ENCODE measurements at regions not wholly inside any gene's neighbourhood (a gene's known extent, or its start where the extent isn't known, plus 50 kb on each side); places are given as distances from the start of the nearest gene placed in this dataset.

DNA sequence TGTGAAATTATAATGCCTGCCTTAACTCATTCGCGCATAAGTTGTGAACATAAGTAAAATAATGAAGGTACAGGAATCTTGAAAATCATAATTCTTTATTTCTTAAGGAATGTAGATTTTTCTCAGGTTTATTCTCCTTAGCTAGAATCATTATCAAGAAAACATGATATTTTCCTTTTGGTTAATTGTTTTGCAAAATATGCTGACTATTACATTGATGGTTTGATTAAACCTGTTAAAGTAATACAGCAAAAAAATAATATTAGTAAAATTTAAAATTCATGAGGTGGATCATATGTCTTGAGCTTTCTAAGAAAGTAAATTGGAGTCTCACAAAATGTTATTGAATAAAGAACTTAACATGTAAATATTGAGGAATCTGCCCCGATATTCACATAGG is 178.7 kb upstream of the TRAM1L1 start:
- Histone ChIP-seq H2BK12ac (ENCODE audit: insufficient read length, low read depth, low read length) (no peak overlapping the region), H3K23me2 (ENCODE audit: insufficient read length, low read depth, low read length, poor library complexity, severe bottlenecking) (no peaks in the 10 kb centered on the region), H3K9me3 (ENCODE audit: control insufficient read depth, low read depth, low read length) (no peaks in the 10 kb centered on the region), H3K18ac (ENCODE audit: insufficient read length, low read depth, low read length) (no peak overlapping the region), H2BK20ac (ENCODE audit: low read depth, low read length, poor library complexity, severe bottlenecking) (no peak overlapping the region), H3K79me2 (ENCODE audit: insufficient read depth, low read length) (no peaks in the 10 kb centered on the region), H3K27me3 (ENCODE audit: insufficient read depth, low read length) (no peaks in the 10 kb centered on the region), H4K5ac (ENCODE audit: insufficient read length, low read depth, low read length) (no peak overlapping the region), H3K56ac (ENCODE audit: insufficient read length, low read depth, low read length) (no peak overlapping the region), H3K4me2 (ENCODE audit: insufficient read depth, insufficient read length, low read length) (no peak overlapping the region), H4K20me1 (ENCODE audit: control insufficient read depth, insufficient read depth, insufficient read length) (no peaks in the 10 kb centered on the region), H2BK15ac (ENCODE audit: low read depth, low read length) (no peak overlapping the region), H3K27ac (ENCODE audit: insufficient read length, low read depth, low read length) (no peak overlapping the region), H3K23ac (ENCODE audit: insufficient read length, low read depth, low read length) (no peak overlapping the region), H2AK5ac (ENCODE audit: insufficient read length, low read length) (no peak overlapping the region), H2BK5ac (ENCODE audit: insufficient read length, low read length) (no peak overlapping the region), H3K4me1 (ENCODE audit: insufficient read depth, low read length) (no peaks in the 10 kb centered on the region; the same call in 1 of the 2 replicates), H3T11ph (ENCODE audit: low read length) (no peak overlapping the region), H4K8ac (replicated peaks; ENCODE audit: insufficient read length, low read depth, low read length) (no peak overlapping the region), H3K9ac (ENCODE audit: extremely low read depth, insufficient read length, low read length) (no peak overlapping the region), H3K4ac (ENCODE audit: low read depth, low read length) (no peak overlapping the region), H3K14ac (ENCODE audit: insufficient read depth, low read length) (no peak overlapping the region), H2BK120ac (ENCODE audit: low read depth, low read length, poor library complexity, severe bottlenecking) (no peak overlapping the region), H2AFZ (ENCODE audit: low read length) (no peak overlapping the region), H4K91ac (ENCODE audit: insufficient read length, low read depth, low read length) (no peak overlapping the region), H3K79me1 (ENCODE audit: insufficient read depth, low read depth, low read length, poor library complexity, severe bottlenecking) (no peaks in the 10 kb centered on the region)
- no peaks in the 10 kb centered on the region; a peak in 1 of 5 replicates for H3K9me3 Mint-ChIP-seq
- TF ChIP-seq, protein P1, sequence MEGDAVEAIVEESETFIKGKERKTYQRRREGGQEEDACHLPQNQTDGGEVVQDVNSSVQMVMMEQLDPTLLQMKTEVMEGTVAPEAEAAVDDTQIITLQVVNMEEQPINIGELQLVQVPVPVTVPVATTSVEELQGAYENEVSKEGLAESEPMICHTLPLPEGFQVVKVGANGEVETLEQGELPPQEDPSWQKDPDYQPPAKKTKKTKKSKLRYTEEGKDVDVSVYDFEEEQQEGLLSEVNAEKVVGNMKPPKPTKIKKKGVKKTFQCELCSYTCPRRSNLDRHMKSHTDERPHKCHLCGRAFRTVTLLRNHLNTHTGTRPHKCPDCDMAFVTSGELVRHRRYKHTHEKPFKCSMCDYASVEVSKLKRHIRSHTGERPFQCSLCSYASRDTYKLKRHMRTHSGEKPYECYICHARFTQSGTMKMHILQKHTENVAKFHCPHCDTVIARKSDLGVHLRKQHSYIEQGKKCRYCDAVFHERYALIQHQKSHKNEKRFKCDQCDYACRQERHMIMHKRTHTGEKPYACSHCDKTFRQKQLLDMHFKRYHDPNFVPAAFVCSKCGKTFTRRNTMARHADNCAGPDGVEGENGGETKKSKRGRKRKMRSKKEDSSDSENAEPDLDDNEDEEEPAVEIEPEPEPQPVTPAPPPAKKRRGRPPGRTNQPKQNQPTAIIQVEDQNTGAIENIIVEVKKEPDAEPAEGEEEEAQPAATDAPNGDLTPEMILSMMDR (conservative IDR thresholded peaks at IDR 0.05), result no peak
- DNase-seq, result no peak
- H3K27ac Mint-ChIP-seq, result peak overlapping the region in 1 of 3 experiments; percentile 84; a peak in 1 of 7 replicates
- no peaks in the 10 kb centered on the region for H3K27me3 Mint-ChIP-seq (ENCODE audit: low read depth)
- no CpG with 5 or more reads among the region's 3 CpGs for WGBS (ENCODE audit: extremely low coverage, insufficient read length, low lambda C conversion rate)
- no peak overlapping the region for H3K4me3 Mint-ChIP-seq
- peaks cover 9 to 11% of the 10 kb centered on the region in 2 experiments for H3K4me1 Mint-ChIP-seq
- H3K36me3 Mint-ChIP-seq (ENCODE audit: insufficient read depth in 1 of 3, low read depth in 3 of 3), result peaks cover 0 to 3% (median 0%) of the 10 kb centered on the region in 3 experiments; a peak in 1 of 7 replicates

Measured in H9 (cell line).